ENCODE measurements at regions not wholly inside any gene's neighbourhood (a gene's known extent, or its start where the extent isn't known, plus 50 kb on each side); places are given as distances from the start of the nearest gene placed in this dataset.

DNA sequence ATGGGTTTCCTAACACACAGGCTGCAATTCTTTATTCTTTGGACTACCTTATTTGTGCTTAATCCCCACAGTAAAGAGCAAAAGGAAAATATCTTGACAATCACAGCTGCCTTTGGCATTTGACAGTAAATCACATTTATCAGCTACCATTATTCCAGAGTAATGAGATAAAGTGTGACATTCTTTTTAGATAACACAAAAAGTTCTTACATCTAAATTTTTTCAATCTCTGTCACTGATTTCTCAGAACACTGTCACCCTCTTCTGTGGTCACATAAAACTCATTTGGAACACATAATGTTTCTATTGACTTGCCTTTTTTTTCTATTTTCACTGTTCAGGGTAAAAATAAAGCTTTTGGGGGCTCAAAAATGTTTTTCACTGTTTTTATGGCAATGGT is 484.6 kb downstream of the LTN1 start:
- TF ChIP-seq, protein P1, sequence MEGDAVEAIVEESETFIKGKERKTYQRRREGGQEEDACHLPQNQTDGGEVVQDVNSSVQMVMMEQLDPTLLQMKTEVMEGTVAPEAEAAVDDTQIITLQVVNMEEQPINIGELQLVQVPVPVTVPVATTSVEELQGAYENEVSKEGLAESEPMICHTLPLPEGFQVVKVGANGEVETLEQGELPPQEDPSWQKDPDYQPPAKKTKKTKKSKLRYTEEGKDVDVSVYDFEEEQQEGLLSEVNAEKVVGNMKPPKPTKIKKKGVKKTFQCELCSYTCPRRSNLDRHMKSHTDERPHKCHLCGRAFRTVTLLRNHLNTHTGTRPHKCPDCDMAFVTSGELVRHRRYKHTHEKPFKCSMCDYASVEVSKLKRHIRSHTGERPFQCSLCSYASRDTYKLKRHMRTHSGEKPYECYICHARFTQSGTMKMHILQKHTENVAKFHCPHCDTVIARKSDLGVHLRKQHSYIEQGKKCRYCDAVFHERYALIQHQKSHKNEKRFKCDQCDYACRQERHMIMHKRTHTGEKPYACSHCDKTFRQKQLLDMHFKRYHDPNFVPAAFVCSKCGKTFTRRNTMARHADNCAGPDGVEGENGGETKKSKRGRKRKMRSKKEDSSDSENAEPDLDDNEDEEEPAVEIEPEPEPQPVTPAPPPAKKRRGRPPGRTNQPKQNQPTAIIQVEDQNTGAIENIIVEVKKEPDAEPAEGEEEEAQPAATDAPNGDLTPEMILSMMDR (IDR thresholded peaks at IDR 0.05 in 2 of 3, conservative IDR thresholded peaks at IDR 0.05 in 1 of 3; ENCODE audit: insufficient read depth in 2 of 3, low read depth in 1 of 3, low read length in 3 of 3): no peak
- TF ChIP-seq, protein P2, sequence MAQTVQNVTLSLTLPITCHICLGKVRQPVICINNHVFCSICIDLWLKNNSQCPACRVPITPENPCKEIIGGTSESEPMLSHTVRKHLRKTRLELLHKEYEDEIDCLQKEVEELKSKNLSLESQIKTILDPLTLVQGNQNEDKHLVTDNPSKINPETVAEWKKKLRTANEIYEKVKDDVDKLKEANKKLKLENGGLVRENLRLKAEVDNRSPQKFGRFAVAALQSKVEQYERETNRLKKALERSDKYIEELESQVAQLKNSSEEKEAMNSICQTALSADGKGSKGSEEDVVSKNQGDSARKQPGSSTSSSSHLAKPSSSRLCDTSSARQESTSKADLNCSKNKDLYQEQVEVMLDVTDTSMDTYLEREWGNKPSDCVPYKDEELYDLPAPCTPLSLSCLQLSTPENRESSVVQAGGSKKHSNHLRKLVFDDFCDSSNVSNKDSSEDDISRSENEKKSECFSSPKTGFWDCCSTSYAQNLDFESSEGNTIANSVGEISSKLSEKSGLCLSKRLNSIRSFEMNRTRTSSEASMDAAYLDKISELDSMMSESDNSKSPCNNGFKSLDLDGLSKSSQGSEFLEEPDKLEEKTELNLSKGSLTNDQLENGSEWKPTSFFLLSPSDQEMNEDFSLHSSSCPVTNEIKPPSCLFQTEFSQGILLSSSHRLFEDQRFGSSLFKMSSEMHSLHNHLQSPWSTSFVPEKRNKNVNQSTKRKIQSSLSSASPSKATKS (CRISPR knock-in tag; IDR thresholded peaks at IDR 0.05): no peak
- TF ChIP-seq ZBTB11 (CRISPR knock-in tag; IDR thresholded peaks at IDR 0.05): no peak
- no peak for TF ChIP-seq RBM39 (optimal IDR thresholded peaks at IDR 0.05; ENCODE audit: low read depth, low read length)
- TF ChIP-seq E2F1 (CRISPR knock-in tag; IDR thresholded peaks at IDR 0.05): no peak
- no peak for TF ChIP-seq PTBP1 (IDR thresholded peaks at IDR 0.05; ENCODE audit: low read depth, low read length)
- no peak for TF ChIP-seq SIN3A (IDR thresholded peaks at IDR 0.05; ENCODE audit: borderline replicate concordance in 2 of 2, control insufficient read depth in 1 of 2, low read depth in 2 of 2, low read length in 2 of 2)
- no peak for TF ChIP-seq POLR2AphosphoS5 (IDR thresholded peaks at IDR 0.05; ENCODE audit: control insufficient read depth, insufficient read depth, low read depth, low read length)
